CD4-positive, alpha-beta T cell (primary cell): ENCODE measurements at regions not wholly inside any gene's neighbourhood (a gene's known extent, or its start where the extent isn't known, plus 50 kb on each side); places are given as distances from the start of the nearest gene placed in this dataset.

Experiments
- ATAC-seq: fragments of 200-7000 bp; cut with Tn5 transposase; one replicate; pipeline ENCODE4 v1.10.0; 2022; ENCODE audit warnings: mild to moderate bottlenecking; ENCODE audit not compliant: poor library complexity
- CTCF ChIA-PET: fragments of 350-600 bp; sonication (Branson Sonifier 250); formaldehyde crosslinking; loops from one replicate; lab custom pipeline; 2021; ENCODE audit warnings: antibody characterized with exemption, inconsistent platforms; lab: Charles Lee
- POLR2A ChIA-PET: fragments of 350-600 bp; sonication (Branson Sonifier 250); formaldehyde crosslinking; loops from one replicate; lab custom pipeline; 2021; ENCODE audit warnings: antibody characterized with exemption, inconsistent platforms; lab: Charles Lee
- DNase-seq, 14 experiments: peaks; one replicate each; pipeline ENCODE4 v3.0.0-alpha.2; 2013 to 2020; ENCODE audit warnings: mixed read lengths in 2 of 14
- H3K27ac ChIP-seq, 2 donors: one replicate each; pipeline versions ENCODE4 v1.5.1 to v1.7.0; 2013; ENCODE audit warnings: low read length in 2 of 2, low read depth in 1 of 2, mild to moderate bottlenecking in 1 of 2
- H3K27me3 ChIP-seq, 2 experiments: 1 replicate in 1 of 2; 2 replicates in 1 of 2; pipeline versions ENCODE4 v1.6.1 to v1.7.0; 2013; ENCODE audit warnings: low read length in 2 of 2, control low read depth in 1 of 2, mild to moderate bottlenecking in 1 of 2, moderate library complexity in 1 of 2; ENCODE audit not compliant: insufficient read depth in 2 of 2, control insufficient read depth in 1 of 2
- H3K36me3 ChIP-seq: one replicate; pipeline ENCODE4 v1.6.1; 2013; ENCODE audit warnings: low read length, control low read depth; ENCODE audit not compliant: insufficient read depth
- H3K4me1 ChIP-seq: one replicate; pipeline ENCODE4 v1.6.1; 2013; ENCODE audit warnings: low read length, control low read depth; ENCODE audit not compliant: insufficient read depth
- H3K4me3 ChIP-seq: one replicate; pipeline ENCODE4 v1.5.1; 2013; ENCODE audit warnings: mild to moderate bottlenecking, low read length, moderate library complexity
- H3K9me3 ChIP-seq, 2 experiments: 1 replicate in 1 of 2; 2 replicates in 1 of 2; pipeline versions ENCODE4 v1.6.1 to v1.7.0; 2013; ENCODE audit warnings: low read length in 2 of 2, mild to moderate bottlenecking in 2 of 2, control low read depth in 1 of 2, moderate library complexity in 1 of 2; ENCODE audit not compliant: control insufficient read depth in 1 of 2, insufficient read depth in 1 of 2
- H3K27ac Mint-ChIP-seq: one replicate; pipeline ENCODE4 v1.8.0; 2020; ENCODE audit warnings: mixed read lengths
- H3K27me3 Mint-ChIP-seq: one replicate; pipeline ENCODE4 v1.8.0; 2021; ENCODE audit warnings: mixed read lengths
- H3K36me3 Mint-ChIP-seq: one replicate; pipeline ENCODE4 v1.8.0; 2021; ENCODE audit warnings: low read depth, mixed read lengths
- H3K4me1 Mint-ChIP-seq: one replicate; pipeline ENCODE4 v1.8.0; 2021; ENCODE audit warnings: low read depth, mixed read lengths
- H3K4me3 Mint-ChIP-seq: one replicate; pipeline ENCODE4 v1.8.0; 2020; ENCODE audit warnings: mild to moderate bottlenecking, mixed read lengths
- H3K9me3 Mint-ChIP-seq: one replicate; pipeline ENCODE4 v1.8.0; 2020; ENCODE audit warnings: mixed read lengths
- intact Hi-C, 2 experiments: fragments of 100-400 bp; cut with DNase I in 1 of 2; cut with micrococcal nuclease in 1 of 2; formaldehyde crosslinking; loops; one replicate each; pipeline versions ENCODE4 v1.15.1 to v1.9.0; 2023 to 2025; cut with DNase I, micrococcal nuclease
- TF ChIP-seq, protein P1 (sequence below): fragments of 200-600 bp; IDR thresholded peaks from one replicate; pipeline ENCODE4 v1.8.0; 2022; ENCODE audit warnings: antibody characterized with exemption, mild to moderate bottlenecking

GRCh38 chr9:7901621-7902020, 102.0 kb upstream of the DMAC1 start:
- ChIA-PET POLR2A (no interaction called here), CTCF (no interaction called here)
- TF ChIP-seq, protein P1, sequence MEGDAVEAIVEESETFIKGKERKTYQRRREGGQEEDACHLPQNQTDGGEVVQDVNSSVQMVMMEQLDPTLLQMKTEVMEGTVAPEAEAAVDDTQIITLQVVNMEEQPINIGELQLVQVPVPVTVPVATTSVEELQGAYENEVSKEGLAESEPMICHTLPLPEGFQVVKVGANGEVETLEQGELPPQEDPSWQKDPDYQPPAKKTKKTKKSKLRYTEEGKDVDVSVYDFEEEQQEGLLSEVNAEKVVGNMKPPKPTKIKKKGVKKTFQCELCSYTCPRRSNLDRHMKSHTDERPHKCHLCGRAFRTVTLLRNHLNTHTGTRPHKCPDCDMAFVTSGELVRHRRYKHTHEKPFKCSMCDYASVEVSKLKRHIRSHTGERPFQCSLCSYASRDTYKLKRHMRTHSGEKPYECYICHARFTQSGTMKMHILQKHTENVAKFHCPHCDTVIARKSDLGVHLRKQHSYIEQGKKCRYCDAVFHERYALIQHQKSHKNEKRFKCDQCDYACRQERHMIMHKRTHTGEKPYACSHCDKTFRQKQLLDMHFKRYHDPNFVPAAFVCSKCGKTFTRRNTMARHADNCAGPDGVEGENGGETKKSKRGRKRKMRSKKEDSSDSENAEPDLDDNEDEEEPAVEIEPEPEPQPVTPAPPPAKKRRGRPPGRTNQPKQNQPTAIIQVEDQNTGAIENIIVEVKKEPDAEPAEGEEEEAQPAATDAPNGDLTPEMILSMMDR, result no peak
- Histone ChIP-seq H3K27me3 (no peaks in the 10 kb centered on the region), H3K4me1 (no peaks in the 10 kb centered on the region), H3K4me3 (no peak overlapping the region), H3K9me3 (no peaks in the 10 kb centered on the region), H3K36me3 (no peaks in the 10 kb centered on the region), H3K27ac (no peak overlapping the region)
- DNase-seq (no peak), ATAC-seq (no peak)
- Mint-ChIP-seq H3K4me1 (no peaks in the 10 kb centered on the region), H3K9me3 (no peaks in the 10 kb centered on the region), H3K4me3 (no peak overlapping the region), H3K27me3 (no peaks in the 10 kb centered on the region), H3K27ac (no peak overlapping the region), H3K36me3 (no peaks in the 10 kb centered on the region)
- intact Hi-C loops, result no loop called here

DNA sequence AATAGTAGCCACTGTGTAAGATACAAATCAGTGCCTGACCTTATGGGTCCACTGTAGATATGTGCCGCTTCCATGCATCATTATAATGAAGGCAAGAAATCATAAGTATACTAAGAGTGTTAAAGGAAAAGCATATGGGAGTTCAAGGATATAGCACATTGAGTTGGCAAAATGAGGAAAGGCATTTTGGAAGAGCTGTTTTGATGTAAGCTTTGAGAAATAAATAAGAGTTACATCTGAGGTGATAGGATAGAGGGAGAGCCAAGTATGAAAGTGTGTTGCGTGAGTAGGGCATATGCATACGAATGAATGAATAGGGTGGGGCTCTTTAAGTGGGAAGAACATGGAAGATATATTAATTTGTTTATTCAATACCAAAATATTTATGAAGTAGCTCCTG, 101.0 kb upstream of the DMAC1 start:
- H3K36me3 ChIP-seq, result no peaks in the 10 kb centered on the region
- H3K27ac Mint-ChIP-seq, result no peak overlapping the region
- ChIA-PET POLR2A (interaction anchor here (0.6 kb wide), 1 partner anchor 128 kb away, joined by 4 read pairs; no protein-coding TSS in a partner anchor), CTCF (no interaction called here)
- H3K27me3 Mint-ChIP-seq, result no peaks in the 10 kb centered on the region
- H3K36me3 Mint-ChIP-seq, result no peaks in the 10 kb centered on the region
- H3K4me1 ChIP-seq, result no peaks in the 10 kb centered on the region
- intact Hi-C loops, result no loop called here
- TF ChIP-seq, protein P1, result no peak
- ATAC-seq (no peak), DNase-seq (no peak)
- no peaks in the 10 kb centered on the region for H3K9me3 Mint-ChIP-seq
- no peaks in the 10 kb centered on the region for H3K4me1 Mint-ChIP-seq
- no peak overlapping the region for H3K27ac ChIP-seq
- H3K4me3 Mint-ChIP-seq, result no peak overlapping the region
- H3K9me3 ChIP-seq, result no peaks in the 10 kb centered on the region
- no peaks in the 10 kb centered on the region for H3K27me3 ChIP-seq
- no peak overlapping the region for H3K4me3 ChIP-seq

DNA sequence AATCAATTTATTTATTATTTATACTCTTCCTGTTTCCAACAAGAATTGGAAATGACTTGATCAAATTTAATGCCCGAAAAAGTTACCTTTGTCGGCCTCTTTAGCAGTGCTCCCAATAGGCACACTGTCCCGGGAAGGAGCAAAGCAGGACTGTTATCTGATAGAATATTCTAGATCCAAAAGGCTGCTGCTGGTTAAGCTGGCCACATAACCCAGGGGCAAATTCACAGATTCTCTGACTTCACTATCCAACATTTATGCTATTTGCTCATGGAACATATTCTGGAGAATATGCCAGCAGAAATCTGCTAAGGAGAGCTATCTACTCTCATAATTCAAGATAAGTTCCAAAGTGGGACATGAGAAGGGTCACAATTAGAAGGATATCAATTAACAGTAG, 100.2 kb upstream of the DMAC1 start:
- TF ChIP-seq, protein P1, result no peak
- intact Hi-C loops, result no loop called here
- no peak for ATAC-seq
- Mint-ChIP-seq H3K4me3 (no peak overlapping the region), H3K36me3 (no peaks in the 10 kb centered on the region), H3K9me3 (no peaks in the 10 kb centered on the region), H3K27ac (no peak overlapping the region), H3K27me3 (no peaks in the 10 kb centered on the region), H3K4me1 (no peaks in the 10 kb centered on the region)
- ChIA-PET CTCF (no interaction called here), POLR2A (interaction anchor here (0.6 kb wide), 1 partner anchor 128 kb away, joined by 4 read pairs; no protein-coding TSS in a partner anchor)
- no peak overlapping the region for H3K4me3 ChIP-seq
- no peaks in the 10 kb centered on the region for H3K4me1 ChIP-seq
- DNase-seq, result no peak
- no peak overlapping the region for H3K27ac ChIP-seq
- H3K27me3 ChIP-seq, result no peaks in the 10 kb centered on the region
- H3K36me3 ChIP-seq, result no peaks in the 10 kb centered on the region
- no peaks in the 10 kb centered on the region for H3K9me3 ChIP-seq
